ENCODE measurements at regions not wholly inside any gene's neighbourhood (a gene's known extent, or its start where the extent isn't known, plus 50 kb on each side); places are given as distances from the start of the nearest gene placed in this dataset.

DNA sequence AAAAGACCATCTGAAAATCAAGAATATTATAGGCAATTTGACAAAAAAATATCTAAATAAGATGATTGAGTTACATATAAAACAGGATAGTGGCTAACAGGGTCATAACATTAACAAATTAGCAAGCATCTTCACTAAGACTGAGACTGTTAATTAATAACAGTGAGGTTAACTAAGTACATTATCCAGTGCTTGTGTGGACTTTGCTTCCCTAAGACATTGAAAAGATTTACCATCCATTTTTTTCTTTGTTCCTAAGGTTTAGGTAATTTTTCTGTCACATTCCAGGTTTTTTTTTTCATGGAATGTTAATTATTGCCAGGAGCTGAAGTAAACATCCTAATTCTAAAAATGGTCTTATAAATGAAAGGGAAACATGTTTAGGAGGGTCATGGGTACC lies 227.6 kb downstream of the ANKRD7 start:
- TF ChIP-seq, protein P1, sequence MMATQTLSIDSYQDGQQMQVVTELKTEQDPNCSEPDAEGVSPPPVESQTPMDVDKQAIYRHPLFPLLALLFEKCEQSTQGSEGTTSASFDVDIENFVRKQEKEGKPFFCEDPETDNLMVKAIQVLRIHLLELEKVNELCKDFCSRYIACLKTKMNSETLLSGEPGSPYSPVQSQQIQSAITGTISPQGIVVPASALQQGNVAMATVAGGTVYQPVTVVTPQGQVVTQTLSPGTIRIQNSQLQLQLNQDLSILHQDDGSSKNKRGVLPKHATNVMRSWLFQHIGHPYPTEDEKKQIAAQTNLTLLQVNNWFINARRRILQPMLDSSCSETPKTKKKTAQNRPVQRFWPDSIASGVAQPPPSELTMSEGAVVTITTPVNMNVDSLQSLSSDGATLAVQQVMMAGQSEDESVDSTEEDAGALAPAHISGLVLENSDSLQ (IDR thresholded peaks at IDR 0.05), result no peak
- TF ChIP-seq ELF4 (IDR thresholded peaks at IDR 0.05) (no peak), SP1 (IDR thresholded peaks at IDR 0.05) (no peak), CTBP1 (IDR thresholded peaks at IDR 0.05; ENCODE audit: borderline replicate concordance) (no peak), ZNF384 (IDR thresholded peaks at IDR 0.05) (no peak)
